HG03108 (cell line): ENCODE measurements at regions not wholly inside any gene's neighbourhood (a gene's known extent, or its start where the extent isn't known, plus 50 kb on each side); places are given as distances from the start of the nearest gene placed in this dataset.
A peak's percentile ranks its signal among the peaks of the same experiment; 100 is the strongest.
"Not testable (repeated sequence)": the region's sequence is repeated elsewhere in the genome, so short reads cannot be mapped to it uniquely, and the experiment has no call there.

Source experiments
- ATAC-seq: cut with Tn5 transposase; IDR thresholded peaks from one replicate; pipeline ENCODE4 v1.9.1; 2021; ENCODE audit warnings: moderate library complexity; ENCODE audit not compliant: unreplicated experiment

DNA sequence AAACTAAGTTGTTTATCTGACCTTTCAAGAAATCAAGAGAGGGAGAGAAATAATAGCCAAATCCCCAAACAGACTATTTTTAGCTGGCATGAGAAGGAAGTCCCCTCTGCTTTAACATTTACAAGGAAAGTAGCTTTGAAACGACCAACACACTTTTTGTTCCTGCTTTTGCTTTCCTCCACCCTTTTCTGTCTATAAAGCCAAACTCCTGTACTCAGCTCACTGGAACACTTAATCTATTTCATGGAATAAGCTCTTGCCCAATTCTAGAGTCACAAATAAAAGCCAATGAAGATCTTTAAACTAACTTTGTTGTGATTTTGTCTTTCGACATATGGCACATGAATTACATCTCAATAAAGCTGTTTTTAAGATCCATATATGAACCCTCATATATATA lies 86.8 kb upstream of the CCDC71L start:
- ATAC-seq = no peak

DNA sequence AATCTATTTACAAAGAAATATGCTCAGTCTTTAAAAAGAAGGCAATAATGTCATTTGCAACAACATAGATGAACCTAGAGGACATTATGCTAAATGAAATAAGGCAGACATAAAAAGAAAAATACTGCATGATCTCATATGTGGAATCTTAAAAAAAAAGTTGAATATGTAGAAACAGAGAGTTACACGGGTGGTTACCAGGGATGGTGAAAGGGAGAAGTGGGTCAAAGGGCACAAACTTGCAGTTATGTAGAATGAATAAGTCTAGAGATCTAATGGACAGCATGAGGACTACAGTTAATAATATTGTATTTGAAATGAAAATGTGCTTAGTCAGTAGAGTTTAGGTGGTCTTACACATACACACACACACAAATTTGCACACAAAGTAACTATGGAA lies 88.2 kb upstream of the CCDC71L start:
- no peak for ATAC-seq

DNA sequence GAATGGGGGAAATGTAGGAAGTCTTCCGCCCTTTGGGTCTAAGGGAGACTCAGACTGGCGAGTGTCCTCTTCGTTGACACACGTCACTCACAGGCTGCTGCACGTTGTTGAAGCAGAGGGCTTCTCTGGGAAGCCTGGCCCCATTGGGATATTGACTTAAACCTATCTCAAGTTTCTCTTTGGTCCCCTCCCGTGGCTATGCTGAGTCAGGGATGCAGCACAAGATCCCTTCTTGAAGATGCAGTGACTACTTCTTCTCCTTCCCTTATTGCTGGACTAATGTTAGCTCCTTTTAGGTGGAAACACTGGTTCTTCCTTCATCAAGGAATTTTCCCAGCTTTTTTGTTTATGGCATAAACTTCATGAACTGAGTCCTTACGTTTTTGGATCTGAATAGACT lies 89.8 kb upstream of the CCDC71L start:
- no peak for ATAC-seq

DNA sequence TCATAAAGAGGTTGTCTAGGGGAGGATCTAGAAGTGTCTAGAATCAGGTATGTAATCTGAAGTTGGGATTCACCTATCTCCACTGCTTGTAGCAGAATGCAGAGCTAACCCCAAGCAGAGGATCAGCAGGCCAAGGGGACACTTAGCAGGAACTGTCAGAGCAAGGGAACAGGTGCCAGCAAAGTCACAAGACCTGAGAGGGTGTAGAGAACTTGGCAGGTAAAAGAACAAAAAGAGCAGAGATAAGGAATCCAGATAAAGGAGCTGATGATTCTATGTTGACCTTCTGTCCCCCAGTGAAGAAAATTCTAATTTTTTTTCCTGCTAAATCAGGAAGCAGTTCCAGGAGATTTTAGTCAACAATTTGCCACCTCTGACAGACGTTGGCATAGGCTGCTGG lies 91.4 kb upstream of the CCDC71L start:
- ATAC-seq = no peak

DNA sequence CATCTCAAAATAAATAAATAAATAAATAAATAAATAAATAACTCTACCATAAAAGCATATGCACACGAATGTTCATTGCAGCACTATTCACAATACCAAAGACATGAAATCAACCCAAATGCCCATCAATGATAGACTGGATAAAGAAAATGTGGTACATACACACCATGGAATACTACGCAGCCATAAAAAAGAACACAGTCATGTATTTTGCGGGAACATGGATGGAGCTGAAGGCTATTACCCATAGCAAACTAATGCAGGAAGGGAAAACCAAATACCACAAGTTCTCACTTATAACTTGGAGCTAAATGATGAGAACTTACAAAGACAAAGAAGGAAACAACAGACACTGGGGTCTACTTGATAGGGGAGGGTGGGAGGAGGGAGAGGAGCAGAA lies 94.1 kb upstream of the CCDC71L start:
- ATAC-seq = not testable (repeated sequence)

DNA sequence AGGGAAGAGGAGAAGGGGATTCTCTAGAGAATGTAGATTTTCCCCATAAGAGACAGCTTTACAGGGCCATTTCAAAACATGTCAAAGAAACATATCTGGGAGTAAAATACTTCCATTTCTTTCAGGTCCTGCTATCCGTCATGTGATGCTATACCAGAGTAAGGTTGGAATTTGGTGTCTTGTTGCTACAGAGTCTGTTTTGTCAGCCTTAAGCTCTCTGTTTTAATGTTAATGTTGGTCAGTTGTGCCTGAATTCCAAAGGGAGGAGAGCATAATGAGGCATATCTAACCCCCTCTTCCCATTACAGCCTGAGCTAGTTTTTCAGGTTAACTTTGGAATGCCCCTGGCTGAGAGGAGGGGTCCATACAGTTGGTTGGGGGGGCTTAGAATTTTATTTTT lies 94.7 kb upstream of the CCDC71L start:
- ATAC-seq = no peak

DNA sequence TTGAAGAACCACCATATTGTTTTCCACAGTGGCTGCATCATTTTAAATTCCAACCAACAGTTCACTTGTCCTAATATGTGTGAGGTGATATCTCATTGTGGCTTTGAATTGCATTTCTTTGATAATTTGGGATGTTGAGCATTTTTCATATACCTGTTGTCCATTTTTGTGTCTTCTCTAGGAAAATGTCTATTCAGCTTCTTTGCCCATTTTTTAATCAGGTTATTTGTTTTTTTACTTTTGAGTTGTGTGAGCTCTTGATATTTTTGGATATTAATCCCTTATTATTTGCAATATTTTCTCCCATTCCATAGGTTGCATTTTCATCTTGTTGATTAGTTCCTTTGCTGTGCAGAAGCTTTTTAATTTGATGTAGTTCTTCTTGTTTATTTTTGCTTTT lies 95.1 kb upstream of the CCDC71L start:
- ATAC-seq = no peak

DNA sequence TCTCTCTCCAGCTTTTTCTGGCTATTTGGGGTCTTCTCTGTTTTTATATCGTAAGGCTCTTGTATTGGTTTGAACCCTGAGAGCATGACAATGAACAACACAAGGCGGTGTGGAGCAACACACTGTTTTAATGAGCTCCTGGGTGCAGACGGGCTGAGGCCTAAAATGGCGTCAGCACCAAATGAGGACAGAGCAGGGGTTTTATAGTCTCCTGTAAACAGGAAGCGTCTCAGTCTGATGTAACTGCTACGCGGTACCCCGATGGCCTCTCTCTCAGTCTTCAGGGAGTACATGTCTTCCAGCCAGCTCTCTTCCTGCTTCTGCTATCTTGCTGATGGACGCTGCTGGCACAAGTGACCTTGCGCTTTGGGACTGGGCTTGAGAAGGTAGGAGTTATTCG lies 95.9 kb upstream of the CCDC71L start:
- no peak for ATAC-seq

DNA sequence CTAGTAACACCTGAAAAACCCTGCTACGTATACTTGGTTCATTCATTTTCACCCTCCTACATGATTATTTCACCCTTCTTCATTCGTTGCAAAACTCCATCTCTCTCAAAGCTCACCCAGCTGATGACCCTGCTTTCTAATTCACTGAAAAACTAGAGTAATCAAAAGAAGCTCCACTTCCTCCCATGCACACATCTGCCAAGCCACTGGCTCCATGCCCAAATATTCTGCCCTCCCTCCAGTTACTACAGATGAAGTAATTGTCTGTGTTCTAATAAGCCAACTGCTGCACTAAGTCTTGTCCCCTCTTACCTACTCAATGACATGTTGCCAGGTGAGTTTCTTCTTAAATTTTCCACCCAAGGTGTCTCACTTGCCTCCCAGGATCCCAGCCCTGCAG lies 96.9 kb upstream of the CCDC71L start:
- no peak for ATAC-seq

DNA sequence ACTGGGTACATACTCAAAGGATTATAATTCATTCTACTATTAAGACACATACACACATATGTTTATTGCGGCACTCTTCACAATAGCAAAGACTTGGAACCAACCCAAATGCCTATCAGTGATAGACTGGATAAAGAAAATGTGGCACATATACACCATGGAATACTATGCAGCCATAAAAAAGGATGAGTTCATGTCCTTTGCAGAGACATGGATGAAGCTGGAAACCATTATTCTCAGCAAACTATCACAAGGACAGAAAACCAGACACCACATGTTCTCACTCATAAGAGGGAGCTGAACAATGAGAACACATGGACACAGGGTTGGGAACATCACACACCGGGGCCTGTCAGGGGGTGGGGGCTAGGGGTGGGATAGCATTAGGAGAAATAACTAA lies 101.9 kb upstream of the CCDC71L start:
- not testable (repeated sequence) for ATAC-seq

DNA sequence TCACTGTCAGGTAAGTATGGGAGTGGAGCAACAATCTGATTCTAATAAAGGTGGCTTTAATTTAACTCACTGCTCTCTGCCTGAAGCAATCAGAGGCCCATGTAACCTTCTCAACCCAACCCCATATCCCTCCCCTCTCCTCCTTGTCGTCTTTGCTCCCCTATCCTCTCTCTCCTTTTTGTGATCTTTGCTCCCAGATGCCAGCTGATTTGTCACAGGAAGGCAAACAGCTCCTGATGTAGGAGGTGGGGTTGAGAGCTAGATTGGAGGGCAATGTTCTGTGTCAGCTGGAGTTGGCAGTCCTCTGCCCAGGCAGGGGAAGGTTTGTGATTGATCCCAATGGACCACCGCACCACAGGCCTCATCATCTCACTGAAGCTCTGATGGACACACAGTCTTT lies 101.4 kb upstream of the PIK3CG start:
- no peak for ATAC-seq

DNA sequence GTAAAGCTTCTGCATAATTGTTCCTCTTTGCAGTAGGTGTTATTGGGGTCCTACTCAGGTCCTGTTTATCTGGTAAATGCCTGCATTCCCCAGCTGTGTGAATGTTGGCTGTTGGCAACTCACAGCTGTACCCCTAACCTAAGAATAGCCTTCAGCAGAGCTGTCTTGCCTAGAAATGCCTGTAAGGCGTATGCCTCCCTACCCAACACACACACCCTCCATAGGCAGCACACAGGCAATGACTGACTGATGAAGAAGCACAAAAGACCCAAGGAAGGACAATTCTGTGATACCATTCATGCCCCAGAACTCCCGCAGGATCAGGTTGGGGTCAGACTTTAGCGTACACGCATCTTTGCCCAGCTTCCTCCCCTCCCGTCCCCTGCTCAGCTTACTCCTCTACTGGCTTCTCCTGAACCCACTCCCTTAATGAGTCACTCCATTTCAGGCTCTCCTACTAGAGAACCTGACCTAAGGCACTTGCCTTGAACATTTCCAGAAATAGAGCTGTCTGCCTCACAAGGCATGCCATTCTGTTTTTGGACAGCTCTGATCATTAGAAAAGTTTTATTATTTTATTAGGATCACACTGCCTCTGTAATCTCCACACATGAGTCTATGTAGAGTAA lies 99.2 kb upstream of the PIK3CG start:
- ATAC-seq = no peak

DNA sequence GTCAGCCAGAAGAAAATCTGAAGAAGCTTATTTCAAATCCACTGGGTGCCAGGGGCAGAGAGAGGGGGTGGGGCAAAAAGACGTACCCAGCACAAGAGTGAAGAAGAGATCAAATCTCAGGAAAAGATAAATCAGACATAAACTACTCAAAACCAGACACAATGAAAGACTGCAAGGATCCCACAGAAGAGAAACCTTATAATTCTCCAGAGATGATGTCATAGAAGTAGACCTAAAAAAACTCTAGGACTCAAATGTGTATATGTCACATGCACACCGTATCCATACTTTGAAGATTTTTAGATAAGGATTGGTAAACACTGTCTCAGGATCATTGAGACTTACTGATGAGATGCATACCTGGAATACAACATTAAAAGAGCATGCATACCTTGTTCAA lies 98.5 kb upstream of the PIK3CG start:
- no peak for ATAC-seq

DNA sequence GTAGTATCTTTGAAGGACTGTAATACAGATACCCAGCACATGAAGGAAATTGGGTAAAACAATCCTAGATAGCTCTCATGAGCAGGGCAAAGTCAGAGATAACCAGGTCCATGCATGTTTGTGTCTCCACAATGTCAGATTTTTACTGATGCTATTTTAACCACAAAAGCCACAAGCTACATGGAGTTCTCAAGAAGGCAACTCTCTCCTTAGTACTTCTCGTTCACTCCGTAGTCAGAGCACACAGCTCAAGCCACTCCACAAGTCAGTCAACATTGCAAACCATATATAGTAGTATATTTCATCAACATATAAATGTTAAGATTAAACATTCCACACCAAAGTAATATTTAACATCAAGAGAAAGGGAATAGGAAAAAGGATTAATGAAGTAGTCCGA lies 98.0 kb upstream of the PIK3CG start:
- ATAC-seq = no peak

DNA sequence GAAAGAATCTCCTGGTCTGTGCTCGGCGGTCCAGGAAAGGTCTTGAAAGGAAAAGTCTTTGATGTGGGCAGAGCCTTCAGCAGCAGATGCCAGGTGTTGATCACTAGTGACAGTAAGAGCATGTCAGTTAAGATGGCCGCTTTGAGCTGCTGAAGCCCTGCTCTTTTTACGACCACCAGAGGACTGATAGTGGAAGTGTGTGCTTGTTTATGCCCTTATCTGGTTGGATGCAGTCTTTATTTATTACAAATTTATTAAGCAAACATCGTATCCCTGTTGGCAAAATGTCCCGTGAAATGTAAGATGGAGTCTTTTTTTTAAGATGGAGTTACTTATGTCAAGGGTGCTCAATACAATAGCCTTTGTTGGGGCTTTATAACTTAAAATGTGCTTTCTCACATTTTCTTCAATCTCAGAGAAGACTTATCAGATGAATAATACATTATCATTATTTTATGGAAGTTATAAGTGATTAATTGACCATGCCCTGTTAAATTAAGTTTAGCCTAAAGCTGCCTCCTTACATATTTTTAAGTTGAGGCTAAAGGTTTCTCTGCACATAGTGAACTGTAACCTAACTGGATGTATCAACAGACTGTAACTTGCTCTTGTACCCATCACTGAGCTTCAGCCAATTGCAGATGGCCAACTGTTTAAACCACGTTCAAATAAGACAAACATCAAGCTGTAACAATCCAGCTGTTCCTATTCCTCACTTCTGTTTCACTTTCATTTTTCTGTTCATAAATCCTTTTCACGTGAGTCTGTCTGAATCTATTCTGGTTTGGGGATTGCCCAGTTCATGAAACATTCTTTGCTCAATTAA lies 97.4 kb upstream of the PIK3CG start:
- ATAC-seq = peak; percentile 56

DNA sequence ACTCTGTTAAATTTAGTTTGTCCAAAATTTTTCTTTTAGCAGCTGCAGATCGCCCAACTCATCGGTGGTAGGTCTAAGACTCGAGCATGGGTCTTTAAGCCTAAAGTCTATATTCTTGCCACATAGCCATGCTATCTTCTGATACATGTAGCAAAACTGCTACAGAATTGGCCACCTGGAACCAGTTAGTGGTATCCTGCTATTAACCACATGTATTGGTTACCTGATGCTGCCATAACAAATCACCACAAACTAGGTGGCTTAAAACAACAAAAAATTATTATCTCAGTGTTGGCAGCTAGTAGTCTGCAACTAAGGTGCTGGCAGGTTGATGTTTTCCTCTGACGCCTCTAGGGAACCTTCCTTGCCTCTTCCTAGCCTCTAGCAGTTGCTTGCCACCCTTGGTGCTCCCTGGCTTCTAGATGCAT lies 96.7 kb upstream of the PIK3CG start:
- peak; percentile 48 for ATAC-seq

DNA sequence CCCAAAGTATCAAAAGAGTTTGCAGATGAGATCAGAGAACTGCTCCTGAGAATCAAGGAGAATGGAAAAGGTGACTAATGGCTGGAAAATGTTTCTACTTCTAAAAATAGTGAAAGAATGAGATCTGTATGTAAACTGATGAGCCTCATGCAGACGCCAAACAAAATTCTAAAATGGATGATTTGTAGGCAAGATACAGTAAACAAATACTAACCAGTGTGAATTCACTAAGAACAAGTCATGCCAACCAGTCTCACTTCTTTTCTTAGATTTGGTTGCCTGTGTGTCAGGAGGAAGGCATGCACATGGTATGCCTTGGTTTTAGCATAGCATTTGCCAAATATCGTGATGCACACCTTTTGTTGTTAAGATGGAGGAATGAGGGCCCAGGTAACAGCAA lies 94.9 kb upstream of the PIK3CG start:
- no peak for ATAC-seq

DNA sequence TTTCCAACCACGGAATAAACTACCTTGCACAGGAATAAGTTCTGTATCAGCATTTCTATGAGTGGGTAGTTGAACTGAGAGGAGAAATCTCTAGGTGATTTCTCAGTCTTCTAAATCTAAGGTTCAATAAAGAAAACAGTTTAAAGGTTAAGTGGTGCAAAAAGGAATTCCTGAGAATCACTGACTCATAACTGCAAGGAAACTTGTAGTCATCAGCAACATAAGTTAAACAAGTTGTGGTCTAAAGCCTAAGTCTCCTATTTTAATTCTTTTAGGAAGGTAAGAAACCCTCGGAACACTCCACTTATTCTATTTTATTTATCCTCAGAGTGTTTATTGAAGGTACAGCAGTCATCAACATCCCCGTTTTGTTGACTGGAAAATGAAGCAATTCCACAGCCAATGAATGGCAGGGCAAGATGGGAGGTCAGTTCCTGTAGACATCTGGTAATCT lies 92.4 kb upstream of the PIK3CG start:
- no peak for ATAC-seq

DNA sequence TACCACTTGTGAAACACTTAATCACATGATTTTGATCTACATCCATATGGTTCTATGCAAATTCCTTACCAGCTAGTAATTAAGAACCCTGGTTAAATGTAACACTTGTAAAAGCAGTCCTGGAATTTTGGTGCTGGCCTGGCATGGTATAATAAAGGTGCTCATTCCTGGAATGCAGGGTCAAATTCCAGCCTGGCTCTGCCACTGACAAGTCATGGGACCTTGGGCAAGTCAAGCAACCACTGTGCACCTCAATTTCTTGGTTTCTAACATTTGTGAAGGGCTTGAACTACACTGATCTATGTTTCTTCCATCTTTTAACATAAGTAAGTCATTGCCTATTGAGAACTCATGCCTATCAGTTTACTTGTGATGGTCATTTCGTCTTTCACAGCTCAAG lies 91.9 kb upstream of the PIK3CG start:
- ATAC-seq = no peak

DNA sequence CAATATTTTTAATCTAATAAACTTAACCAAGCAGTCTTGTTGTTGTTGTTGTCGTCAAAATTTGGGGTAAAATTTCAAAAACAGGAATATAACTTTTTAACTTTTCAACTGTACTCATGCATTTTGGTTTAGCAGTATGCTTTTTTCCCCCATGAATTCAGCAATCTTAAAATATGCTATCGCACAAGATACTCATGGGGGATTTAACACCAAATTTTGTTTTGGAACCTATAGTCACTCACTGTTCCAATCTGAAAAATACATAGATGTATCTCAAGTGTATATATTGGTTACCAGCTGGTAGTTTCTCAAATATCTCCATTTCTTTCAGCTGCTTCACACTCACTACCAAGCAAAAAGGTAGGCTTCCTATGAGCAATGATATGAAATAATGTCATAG lies 91.4 kb upstream of the PIK3CG start:
- no peak for ATAC-seq

DNA sequence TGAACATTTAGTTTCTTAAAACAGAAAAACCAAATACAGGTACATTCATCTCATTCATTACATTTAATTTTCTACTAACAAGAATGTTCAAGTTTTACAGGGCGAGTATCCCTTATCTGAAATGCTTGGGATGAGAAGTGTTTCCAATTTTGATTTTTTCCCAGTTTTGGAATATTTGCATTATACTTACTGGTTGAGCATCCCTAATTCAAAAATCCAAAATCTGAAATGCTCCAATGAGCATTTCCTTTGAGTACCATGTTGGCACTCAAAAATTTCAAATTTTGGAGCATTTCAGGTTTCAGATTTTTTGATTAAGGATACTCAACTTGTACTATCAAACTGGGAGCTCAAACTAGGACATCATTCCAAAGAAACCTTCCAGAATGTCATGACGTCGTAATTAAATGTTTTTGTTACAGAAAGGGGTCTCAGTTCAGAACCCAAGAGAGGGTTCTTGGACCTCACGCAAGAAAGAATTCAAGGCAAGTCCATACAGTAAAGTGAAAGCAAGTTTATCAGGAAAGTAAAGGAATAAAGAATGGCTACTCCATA lies 90.8 kb upstream of the PIK3CG start:
- no peak for ATAC-seq
